Mesenchymal stem cell (in vitro differentiated cells and primary cell): ENCODE measurements at regions not wholly inside any gene's neighbourhood (a gene's known extent, or its start where the extent isn't known, plus 50 kb on each side); places are given as distances from the start of the nearest gene placed in this dataset.

Experiments used
- DNase-seq: peaks from one replicate; pipeline ENCODE4 v3.0.0-alpha.2; 2013
- H2AFZ ChIP-seq: one replicate; pipeline ENCODE4 v1.6.1; 2013; ENCODE audit warnings: low read depth, mild to moderate bottlenecking, control low read depth, inconsistent platforms, low read length, moderate library complexity
- H2AK5ac ChIP-seq: 2 replicates; pipeline ENCODE4 v1.6.1; 2013; ENCODE audit warnings: low read length, moderate library complexity, mild to moderate bottlenecking, inconsistent platforms; ENCODE audit not compliant: severe bottlenecking
- H2BK120ac ChIP-seq: one replicate; pipeline ENCODE4 v1.6.1; 2013; ENCODE audit warnings: low read depth, mild to moderate bottlenecking, inconsistent platforms, low read length, moderate library complexity
- H2BK12ac ChIP-seq, 2 experiments: one replicate each; pipeline ENCODE4 v1.6.1; 2013; ENCODE audit warnings: inconsistent platforms in 2 of 2, low read length in 2 of 2, mild to moderate bottlenecking in 2 of 2, moderate library complexity in 2 of 2, control low read depth in 1 of 2
- H2BK15ac ChIP-seq: one replicate; pipeline ENCODE4 v1.6.1; 2013; ENCODE audit warnings: mild to moderate bottlenecking, low read depth, inconsistent platforms; ENCODE audit not compliant: poor library complexity, severe bottlenecking
- H2BK5ac ChIP-seq: 2 replicates; pipeline ENCODE4 v1.6.1; 2013; ENCODE audit warnings: low read depth, mild to moderate bottlenecking, low read length, control low read depth, inconsistent platforms; ENCODE audit not compliant: poor library complexity, severe bottlenecking
- H3K14ac ChIP-seq, 2 experiments: one replicate each; pipeline ENCODE4 v1.6.1; 2013; ENCODE audit warnings: inconsistent platforms in 2 of 2, low read length in 2 of 2, control low read depth in 1 of 2, mild to moderate bottlenecking in 1 of 2, moderate library complexity in 1 of 2
- H3K18ac ChIP-seq, 2 experiments: one replicate each; pipeline ENCODE4 v1.6.1; 2013; ENCODE audit warnings: inconsistent platforms in 2 of 2, low read length in 2 of 2, control low read depth in 1 of 2, low read depth in 1 of 2, mild to moderate bottlenecking in 1 of 2
- H3K23ac ChIP-seq, 2 experiments: one replicate each; pipeline ENCODE4 v1.6.1; 2013; ENCODE audit warnings: inconsistent platforms in 2 of 2, low read length in 2 of 2, mild to moderate bottlenecking in 2 of 2, moderate library complexity in 2 of 2, control low read depth in 1 of 2
- H3K27ac ChIP-seq: 2 replicates; pipeline ENCODE4 v1.5.1; 2013; ENCODE audit warnings: mild to moderate bottlenecking, moderate library complexity, low read length, control low read depth, inconsistent platforms; ENCODE audit not compliant: poor library complexity, severe bottlenecking
- H3K27me3 ChIP-seq, 2 experiments: 2 replicates each; pipeline versions ENCODE4 v1.6.1 to v1.7.0; 2013; ENCODE audit warnings: low read length in 2 of 2, mild to moderate bottlenecking in 2 of 2, moderate library complexity in 2 of 2, control low read depth in 1 of 2, inconsistent platforms in 1 of 2; ENCODE audit not compliant: control insufficient read depth in 1 of 2, insufficient read depth in 1 of 2
- H3K36me3 ChIP-seq, 2 experiments: 2 replicates each; pipeline versions ENCODE4 v1.6.1 to v1.7.0; 2013; ENCODE audit warnings: low read length in 2 of 2, control low read depth in 1 of 2, inconsistent platforms in 1 of 2, low read depth in 1 of 2, mild to moderate bottlenecking in 1 of 2; ENCODE audit not compliant: insufficient read depth in 2 of 2, control insufficient read depth in 1 of 2
- H3K4ac ChIP-seq, 2 experiments: one replicate each; pipeline ENCODE4 v1.6.1; 2013; ENCODE audit warnings: inconsistent platforms in 2 of 2, low read length in 2 of 2, mild to moderate bottlenecking in 2 of 2, moderate library complexity in 2 of 2, control low read depth in 1 of 2, low read depth in 1 of 2
- H3K4me1 ChIP-seq: 2 replicates; pipeline ENCODE4 v1.6.1; 2013; ENCODE audit warnings: low read depth, low read length, control low read depth; ENCODE audit not compliant: control insufficient read depth, insufficient read depth
- H3K4me2 ChIP-seq: 2 replicates; pipeline ENCODE4 v1.6.1; 2013; ENCODE audit warnings: low read length, mild to moderate bottlenecking, inconsistent platforms; ENCODE audit not compliant: poor library complexity, severe bottlenecking
- H3K4me3 ChIP-seq, 2 experiments: 2 replicates each; pipeline versions ENCODE4 v1.5.1 to v1.7.0; 2013; ENCODE audit warnings: low read length in 2 of 2, mild to moderate bottlenecking in 2 of 2, control low read depth in 1 of 2, low read depth in 1 of 2; ENCODE audit not compliant: insufficient read depth in 1 of 2
- H3K79me1 ChIP-seq: replicated peaks from 2 replicates; pipeline ENCODE4 v1.6.1; 2013; ENCODE audit warnings: mild to moderate bottlenecking, control low read depth, low read length, inconsistent platforms; ENCODE audit not compliant: poor library complexity, severe bottlenecking
- H3K9ac ChIP-seq: 2 replicates; pipeline ENCODE4 v1.7.0; 2013; ENCODE audit warnings: mild to moderate bottlenecking, low read length, moderate library complexity
- H3K9me3 ChIP-seq: 2 replicates; pipeline ENCODE4 v1.7.0; 2013; ENCODE audit warnings: mild to moderate bottlenecking, low read length; ENCODE audit not compliant: control insufficient read depth
- H4K8ac ChIP-seq: one replicate; pipeline ENCODE4 v1.6.1; 2013; ENCODE audit warnings: inconsistent platforms, mild to moderate bottlenecking, low read length, moderate library complexity
- H4K91ac ChIP-seq: one replicate; pipeline ENCODE4 v1.6.1; 2013; ENCODE audit warnings: mild to moderate bottlenecking, low read length, inconsistent platforms
- WGBS: methylation state at CpG from one replicate; pipeline ENCODE4 v1.1.7; 2013; ENCODE audit warnings: mixed read lengths; 5-methylcytosine and 5-hydroxymethylcytosine counted together

DNA sequence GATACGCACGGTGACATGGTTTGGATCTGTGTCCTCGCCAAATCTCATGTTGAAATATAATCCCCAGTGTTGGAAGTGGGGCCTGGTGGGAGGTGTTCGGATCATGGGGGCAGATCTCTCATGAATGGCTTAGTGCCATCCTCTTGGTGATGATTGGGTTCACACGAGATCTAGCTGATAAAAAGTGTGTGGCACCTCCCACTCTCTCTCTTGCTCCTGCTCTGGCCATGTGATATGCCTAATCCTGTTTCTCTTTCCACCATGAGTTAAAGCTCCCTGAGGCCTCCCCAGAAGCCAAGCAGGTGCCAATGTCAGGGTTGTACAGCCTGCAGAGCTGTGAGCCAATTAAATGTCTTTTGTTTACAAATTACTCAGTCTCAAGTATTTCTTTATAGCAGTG is 303.1 kb upstream of the PLET1 start:
- H2BK15ac ChIP-seq, result no peak overlapping the region
- peaks cover 0 to 6% of the 10 kb centered on the region in 2 experiments for H3K27me3 ChIP-seq
- no peak overlapping the region for H2AK5ac ChIP-seq
- no peak overlapping the region for H3K4me3 ChIP-seq
- no peak overlapping the region for H4K8ac ChIP-seq
- no peak overlapping the region for H3K4me2 ChIP-seq
- no peak overlapping the region for H3K9ac ChIP-seq
- H3K14ac ChIP-seq, result peak overlapping the region in 1 of 2 experiments; percentile 81
- no peaks in the 10 kb centered on the region for H3K4me1 ChIP-seq
- H3K18ac ChIP-seq, result peak overlapping the region in 1 of 2 experiments; percentile 18
- no peak overlapping the region for H3K4ac ChIP-seq
- 89% methylated on average over 5 of the region's 5 CpGs for WGBS
- no peak overlapping the region for H2BK5ac ChIP-seq
- H3K23ac ChIP-seq, result no peak overlapping the region
- no peak overlapping the region for H2AFZ ChIP-seq
- no peak overlapping the region for H4K91ac ChIP-seq
- no peaks in the 10 kb centered on the region for H3K79me1 ChIP-seq
- no peak overlapping the region for H2BK120ac ChIP-seq
- no peaks in the 10 kb centered on the region for H3K36me3 ChIP-seq
- DNase-seq, result no peak
- no peak overlapping the region for H3K27ac ChIP-seq
- H2BK12ac ChIP-seq, result peak overlapping the region in 1 of 2 experiments; percentile 15
- no peaks in the 10 kb centered on the region for H3K9me3 ChIP-seq

DNA sequence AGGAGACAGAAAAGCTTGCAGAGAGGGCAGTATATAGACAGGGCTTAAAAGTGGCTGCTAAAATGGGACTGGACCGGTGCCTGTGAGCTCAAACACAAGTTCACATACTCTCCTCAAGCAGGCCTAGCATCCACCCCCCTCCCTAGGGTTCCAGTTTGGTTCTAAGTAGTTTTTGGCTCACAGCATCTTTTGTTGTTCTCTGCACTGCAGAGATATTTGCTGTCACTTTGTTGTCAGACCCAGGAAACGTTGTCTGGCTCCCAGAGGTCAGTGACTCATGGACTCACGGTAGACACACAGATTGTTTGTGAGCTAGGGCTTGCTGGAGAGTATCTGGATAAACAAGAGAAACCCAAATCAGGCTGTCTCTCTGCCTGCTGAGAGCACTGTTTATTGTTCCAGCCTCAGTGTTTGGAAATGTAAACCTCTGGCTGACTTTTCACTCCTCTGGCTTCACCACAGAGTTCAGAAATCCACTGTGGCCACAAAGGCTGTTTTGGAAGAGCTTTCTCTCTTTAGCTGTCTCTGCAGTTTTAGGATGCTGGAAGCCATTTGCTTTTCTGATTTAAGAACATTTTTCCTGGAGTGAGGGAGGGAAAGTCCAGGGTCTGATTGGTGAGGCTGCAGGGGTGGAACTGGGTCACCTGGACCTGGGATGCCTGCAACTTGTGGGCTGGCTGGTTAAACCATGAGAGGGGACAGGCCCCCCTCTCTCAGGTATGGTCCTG is 303.7 kb upstream of the PLET1 start:
- Histone ChIP-seq H3K4me1 (no peaks in the 10 kb centered on the region), H3K23ac (no peak overlapping the region), H3K27ac (no peak overlapping the region), H2BK12ac (peak overlapping the region; percentile 18 to 87), H2AFZ (no peak overlapping the region), H3K4me2 (no peak overlapping the region), H3K4me3 (no peak overlapping the region), H2BK120ac (no peak overlapping the region), H3K79me1 (no peaks in the 10 kb centered on the region), H2AK5ac (no peak overlapping the region), H3K36me3 (no peaks in the 10 kb centered on the region), H4K8ac (no peak overlapping the region), H3K18ac (peak overlapping the region in 1 of 2 experiments; percentile 67), H3K14ac (no peak overlapping the region), H2BK15ac (no peak overlapping the region), H3K9me3 (no peaks in the 10 kb centered on the region), H3K9ac (no peak overlapping the region), H2BK5ac (no peak overlapping the region), H3K4ac (peak overlapping the region in 1 of 2 experiments; percentile 53), H3K27me3 (peaks cover 0 to 6% of the 10 kb centered on the region in 2 experiments), H4K91ac (peak overlapping the region; percentile 18)
- 2% methylated on average over 2 of the region's 3 CpGs for WGBS
- peak; percentile 95 for DNase-seq

DNA sequence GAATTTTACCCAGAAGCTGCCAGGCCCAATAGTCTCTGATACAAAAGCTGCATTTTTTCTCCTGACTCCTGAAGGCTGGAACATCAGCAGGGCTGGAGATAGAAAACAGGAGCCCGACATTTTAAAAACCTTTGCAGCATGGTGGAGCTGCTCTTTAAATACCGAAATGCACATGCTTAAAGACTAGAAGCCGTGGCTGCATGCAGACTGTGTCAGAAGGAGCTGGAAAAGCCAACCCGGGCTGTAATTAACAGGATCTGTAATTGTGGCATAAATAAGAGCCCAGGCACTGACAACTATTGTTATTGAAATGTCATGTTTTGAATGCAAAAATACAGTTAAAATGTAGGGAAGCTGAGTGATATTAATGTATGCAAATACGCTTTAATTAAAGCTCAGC is 304.9 kb upstream of the PLET1 start:
- H2BK120ac ChIP-seq, result no peak overlapping the region
- no peak overlapping the region for H3K27ac ChIP-seq
- peaks cover 0 to 6% of the 10 kb centered on the region in 2 experiments for H3K27me3 ChIP-seq
- H3K79me1 ChIP-seq, result no peaks in the 10 kb centered on the region
- no peak for DNase-seq
- H3K4me3 ChIP-seq, result no peak overlapping the region
- H2BK12ac ChIP-seq, result no peak overlapping the region
- H3K36me3 ChIP-seq, result no peaks in the 10 kb centered on the region
- H3K9ac ChIP-seq, result no peak overlapping the region
- no peak overlapping the region for H3K18ac ChIP-seq
- no peak overlapping the region for H4K8ac ChIP-seq
- no peaks in the 10 kb centered on the region for H3K9me3 ChIP-seq
- no peak overlapping the region for H2BK15ac ChIP-seq
- no peak overlapping the region for H2AFZ ChIP-seq
- no peak overlapping the region for H2BK5ac ChIP-seq
- H3K23ac ChIP-seq, result no peak overlapping the region
- no peak overlapping the region for H4K91ac ChIP-seq
- WGBS, result 80% methylated on average over 4 of the region's 5 CpGs
- no peak overlapping the region for H3K4ac ChIP-seq
- no peak overlapping the region for H3K14ac ChIP-seq
- no peak overlapping the region for H2AK5ac ChIP-seq
- no peak overlapping the region for H3K4me2 ChIP-seq
- H3K4me1 ChIP-seq, result no peaks in the 10 kb centered on the region

DNA sequence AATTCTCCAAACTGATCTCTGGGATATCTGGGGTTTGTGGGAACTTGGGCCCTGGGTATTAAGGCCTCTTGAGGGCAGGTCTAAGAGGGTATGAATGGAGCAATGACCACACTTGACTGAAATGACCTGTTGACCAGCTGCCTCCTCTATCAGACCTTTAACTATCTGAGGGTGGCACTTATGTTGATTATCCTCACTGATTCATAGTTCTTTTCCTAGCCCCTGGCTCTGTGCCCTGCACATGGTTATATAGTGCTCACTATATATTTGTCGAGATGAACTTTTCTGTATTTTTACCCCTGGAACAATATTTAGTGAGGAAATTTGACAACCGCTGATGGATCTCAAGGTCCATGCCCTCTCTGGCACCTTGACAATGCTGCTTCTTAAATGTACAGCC is 305.5 kb upstream of the PLET1 start:
- Histone ChIP-seq H2AK5ac (no peak overlapping the region), H2BK12ac (no peak overlapping the region), H4K91ac (no peak overlapping the region), H3K18ac (no peak overlapping the region), H3K4me2 (no peak overlapping the region), H2BK5ac (no peak overlapping the region), H3K79me1 (no peaks in the 10 kb centered on the region), H2AFZ (no peak overlapping the region), H3K36me3 (no peaks in the 10 kb centered on the region), H3K23ac (no peak overlapping the region), H2BK15ac (no peak overlapping the region), H4K8ac (no peak overlapping the region), H3K4me3 (no peak overlapping the region), H3K27me3 (peaks cover 0 to 6% of the 10 kb centered on the region in 2 experiments), H3K4ac (no peak overlapping the region), H2BK120ac (no peak overlapping the region), H3K9ac (no peak overlapping the region), H3K14ac (no peak overlapping the region), H3K4me1 (no peaks in the 10 kb centered on the region), H3K27ac (no peak overlapping the region), H3K9me3 (no peaks in the 10 kb centered on the region)
- peak; percentile 14 for DNase-seq
- WGBS, result 91% methylated on average over 2 of the region's 2 CpGs
